ENCODE measurements at regions not wholly inside any gene's neighbourhood (a gene's known extent, or its start where the extent isn't known, plus 50 kb on each side); places are given as distances from the start of the nearest gene placed in this dataset.

DNA sequence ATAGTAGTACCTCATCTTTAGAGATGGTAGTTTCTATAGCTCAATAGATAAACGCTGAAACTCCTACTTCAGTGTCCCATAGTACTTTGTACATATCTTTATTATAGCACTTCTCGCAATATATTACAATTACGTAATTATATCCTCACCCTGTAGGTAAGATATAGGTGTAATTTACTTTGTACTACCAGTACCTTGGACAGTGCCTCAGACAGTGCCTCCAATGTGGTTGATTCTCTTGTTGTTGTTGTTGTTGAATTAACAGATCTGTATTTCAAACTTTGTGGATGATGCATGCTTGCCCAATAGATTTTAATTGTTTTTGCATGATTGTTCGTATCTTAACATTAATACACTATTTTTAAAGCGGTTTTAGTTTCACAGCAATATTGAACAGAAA, 188.6 kb downstream of the ARL6IP6 start:
- TF ChIP-seq, protein P1, sequence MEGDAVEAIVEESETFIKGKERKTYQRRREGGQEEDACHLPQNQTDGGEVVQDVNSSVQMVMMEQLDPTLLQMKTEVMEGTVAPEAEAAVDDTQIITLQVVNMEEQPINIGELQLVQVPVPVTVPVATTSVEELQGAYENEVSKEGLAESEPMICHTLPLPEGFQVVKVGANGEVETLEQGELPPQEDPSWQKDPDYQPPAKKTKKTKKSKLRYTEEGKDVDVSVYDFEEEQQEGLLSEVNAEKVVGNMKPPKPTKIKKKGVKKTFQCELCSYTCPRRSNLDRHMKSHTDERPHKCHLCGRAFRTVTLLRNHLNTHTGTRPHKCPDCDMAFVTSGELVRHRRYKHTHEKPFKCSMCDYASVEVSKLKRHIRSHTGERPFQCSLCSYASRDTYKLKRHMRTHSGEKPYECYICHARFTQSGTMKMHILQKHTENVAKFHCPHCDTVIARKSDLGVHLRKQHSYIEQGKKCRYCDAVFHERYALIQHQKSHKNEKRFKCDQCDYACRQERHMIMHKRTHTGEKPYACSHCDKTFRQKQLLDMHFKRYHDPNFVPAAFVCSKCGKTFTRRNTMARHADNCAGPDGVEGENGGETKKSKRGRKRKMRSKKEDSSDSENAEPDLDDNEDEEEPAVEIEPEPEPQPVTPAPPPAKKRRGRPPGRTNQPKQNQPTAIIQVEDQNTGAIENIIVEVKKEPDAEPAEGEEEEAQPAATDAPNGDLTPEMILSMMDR (IDR thresholded peaks at IDR 0.05; ENCODE audit: low read depth, low read length, missing input control) = no peak
- no peak for TF ChIP-seq EGR1 (IDR thresholded peaks at IDR 0.05; ENCODE audit: low read depth in 2 of 2)
- no peak for TF ChIP-seq YY1 (IDR thresholded peaks at IDR 0.05)
- TF ChIP-seq, protein P2, sequence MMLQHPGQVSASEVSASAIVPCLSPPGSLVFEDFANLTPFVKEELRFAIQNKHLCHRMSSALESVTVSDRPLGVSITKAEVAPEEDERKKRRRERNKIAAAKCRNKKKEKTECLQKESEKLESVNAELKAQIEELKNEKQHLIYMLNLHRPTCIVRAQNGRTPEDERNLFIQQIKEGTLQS (IDR thresholded peaks at IDR 0.05) = no peak
- TF ChIP-seq, protein P3, sequence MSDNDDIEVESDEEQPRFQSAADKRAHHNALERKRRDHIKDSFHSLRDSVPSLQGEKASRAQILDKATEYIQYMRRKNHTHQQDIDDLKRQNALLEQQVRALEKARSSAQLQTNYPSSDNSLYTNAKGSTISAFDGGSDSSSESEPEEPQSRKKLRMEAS (IDR thresholded peaks at IDR 0.05) = no peak

Data from liver (tissue), 3 donors.